Loucy (cell line): ENCODE measurements at regions not wholly inside any gene's neighbourhood (a gene's known extent, or its start where the extent isn't known, plus 50 kb on each side); places are given as distances from the start of the nearest gene placed in this dataset.
"Not testable (repeated sequence)": the region's sequence is repeated elsewhere in the genome, so short reads cannot be mapped to it uniquely, and the experiment has no call there.

Experiments used
- CTCF ChIP-seq: fragments of 200-600 bp; sonication (generic); conservative IDR thresholded peaks from 2 replicates; pipeline ENCODE4 v1.5.1; 2014; ENCODE audit warnings: mild to moderate bottlenecking, antibody characterized with exemption, low read length
- EZH2phosphoT487 ChIP-seq: fragments of 200-600 bp; IDR thresholded peaks from 2 replicates; pipeline ENCODE4 v1.6.1; 2018; ENCODE audit warnings: antibody characterized with exemption, mild to moderate bottlenecking, moderate library complexity, borderline replicate concordance

- not testable (repeated sequence) for TF ChIP-seq CTCF, EZH2phosphoT487
Measured at GRCh38 chr9:6104406-6104805, 89.0 kb upstream of the RANBP6 start.
